HG03025 (cell line): ENCODE measurements at regions not wholly inside any gene's neighbourhood (a gene's known extent, or its start where the extent isn't known, plus 50 kb on each side); places are given as distances from the start of the nearest gene placed in this dataset.

Source experiments
- ATAC-seq: cut with Tn5 transposase; IDR thresholded peaks from one replicate; pipeline ENCODE4 v1.9.1; 2021; ENCODE audit warnings: mild to moderate bottlenecking, moderate library complexity; ENCODE audit not compliant: unreplicated experiment, low FRiP score

DNA sequence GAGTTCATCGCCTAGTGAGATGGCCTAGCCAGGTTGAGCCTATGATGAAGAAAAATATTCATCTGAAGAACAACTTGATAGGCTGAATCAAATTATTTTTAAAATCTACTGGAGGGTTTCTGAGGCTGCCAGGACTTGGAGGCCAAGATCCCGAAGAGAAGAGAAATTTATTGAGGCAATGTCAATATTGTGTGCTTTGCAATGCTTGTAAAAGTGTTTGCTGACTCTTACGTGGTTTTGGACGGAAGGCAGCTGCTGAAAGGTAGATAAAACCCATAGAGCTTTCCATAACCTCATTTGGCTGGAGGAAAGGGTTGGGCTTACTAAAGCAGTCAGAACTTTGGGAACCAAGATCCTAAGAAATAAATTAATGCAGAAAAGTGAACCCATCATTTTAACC is 361.0 kb upstream of the IL12A start:
- no peak for ATAC-seq

DNA sequence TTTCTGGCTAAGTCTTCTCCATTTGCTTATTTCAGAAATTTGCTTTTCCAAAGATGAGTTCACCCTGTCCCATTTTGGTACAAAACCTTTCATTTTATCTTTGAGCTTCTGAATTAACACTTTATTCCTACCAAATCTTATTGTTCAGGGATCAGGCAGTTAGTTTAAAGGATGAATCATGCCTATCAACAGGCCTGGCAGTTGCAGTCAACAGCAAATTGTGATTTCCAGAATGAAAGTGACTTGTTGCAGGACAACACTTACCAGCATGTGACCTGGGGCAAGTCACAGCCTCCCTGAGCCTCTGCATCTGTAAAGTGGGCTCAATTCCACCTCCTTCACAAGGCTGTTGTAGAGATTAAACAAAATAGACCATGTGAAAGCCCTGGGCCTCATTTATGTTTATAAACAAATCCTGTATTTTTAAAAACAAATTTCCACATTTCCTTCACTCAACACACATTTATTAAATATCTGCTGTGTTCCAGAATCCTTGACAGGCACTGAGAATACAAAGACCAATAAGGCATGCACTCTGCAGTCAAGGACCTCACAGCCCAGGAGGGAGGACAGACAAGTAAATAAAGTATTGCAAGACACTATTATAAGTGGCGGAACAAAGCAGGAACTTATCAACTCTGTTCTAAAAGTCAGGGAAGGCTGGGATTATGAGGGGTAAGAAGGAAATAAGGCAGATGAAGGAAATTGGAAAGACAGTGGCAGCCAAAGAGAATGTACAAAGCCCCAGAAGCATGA is 359.1 kb upstream of the IL12A start:
- no peak for ATAC-seq

DNA sequence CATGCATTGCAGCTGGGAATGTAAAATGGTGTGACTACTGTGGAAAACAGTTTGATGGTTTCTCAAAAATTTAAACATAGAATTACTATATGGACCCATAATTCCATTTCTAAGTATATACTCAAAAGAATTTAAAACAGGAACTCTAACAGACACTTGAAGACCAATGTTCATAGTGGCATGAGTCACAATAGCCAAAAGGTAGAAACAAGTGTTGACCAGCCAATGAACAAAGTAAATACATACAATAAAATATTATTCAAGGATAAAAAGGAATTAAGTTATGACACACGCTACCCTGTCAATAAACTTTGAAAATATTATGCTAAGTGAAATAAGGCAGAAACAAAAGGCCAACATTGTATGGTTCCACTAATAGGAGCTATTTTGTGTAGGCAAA is 357.4 kb upstream of the IL12A start:
- no peak for ATAC-seq

DNA sequence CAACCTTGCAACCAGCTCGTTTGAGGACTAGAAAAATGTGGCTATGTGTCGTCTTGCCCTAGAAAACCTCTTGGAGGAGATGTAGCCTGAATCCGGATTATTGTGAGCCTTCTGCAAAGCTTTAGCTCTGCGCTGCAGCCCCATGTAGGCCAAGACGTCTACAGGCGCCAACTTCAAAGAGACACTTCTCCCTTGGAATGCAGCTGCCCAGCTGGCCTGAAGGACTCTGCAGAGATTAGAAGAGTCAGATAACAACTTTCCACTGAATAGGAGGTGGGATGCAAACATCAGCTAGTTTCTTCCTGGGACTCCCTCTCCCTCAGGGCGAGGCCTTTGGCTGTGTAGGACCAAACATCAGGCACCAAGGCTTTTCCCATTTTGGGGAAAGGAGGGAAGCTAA is 356.5 kb upstream of the IL12A start:
- ATAC-seq: no peak

DNA sequence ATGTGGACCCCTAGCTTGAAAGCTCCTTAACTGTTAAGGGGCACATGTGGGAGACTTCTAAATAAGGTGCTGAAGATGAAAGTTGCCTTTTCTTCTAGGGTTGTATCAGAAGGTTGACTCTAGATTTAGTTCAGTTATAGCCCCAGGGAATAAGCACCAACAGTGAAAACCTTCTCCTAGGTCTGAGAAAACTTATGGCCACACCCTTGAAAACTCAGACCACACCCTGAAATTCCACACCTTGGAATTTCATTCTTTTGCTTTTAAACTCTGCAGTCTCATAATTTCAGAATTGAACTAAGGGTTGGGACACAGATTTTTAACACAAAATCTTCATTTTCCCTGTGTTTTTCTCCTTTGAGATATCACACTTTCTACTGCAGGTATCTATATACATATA is 355.8 kb upstream of the IL12A start:
- no peak for ATAC-seq

DNA sequence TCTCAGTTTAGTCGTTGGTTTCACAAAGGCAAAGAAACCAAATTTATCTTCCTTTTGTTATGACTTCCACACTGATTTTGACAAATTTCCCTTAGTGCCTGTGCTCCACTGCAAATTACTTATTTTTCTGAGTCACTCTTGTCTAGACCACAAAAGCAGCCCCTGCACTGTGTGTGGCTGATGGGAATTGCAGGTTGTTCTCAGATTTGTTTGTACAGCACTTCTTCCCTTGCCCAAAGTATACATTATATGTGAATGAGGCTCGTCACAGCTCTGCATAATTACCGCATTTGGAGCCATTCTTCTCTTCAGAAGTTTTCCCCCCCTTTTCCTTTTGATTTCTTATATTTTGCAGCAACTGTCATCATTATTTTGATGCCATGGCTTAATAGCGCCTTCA is 354.2 kb upstream of the IL12A start:
- no peak for ATAC-seq

DNA sequence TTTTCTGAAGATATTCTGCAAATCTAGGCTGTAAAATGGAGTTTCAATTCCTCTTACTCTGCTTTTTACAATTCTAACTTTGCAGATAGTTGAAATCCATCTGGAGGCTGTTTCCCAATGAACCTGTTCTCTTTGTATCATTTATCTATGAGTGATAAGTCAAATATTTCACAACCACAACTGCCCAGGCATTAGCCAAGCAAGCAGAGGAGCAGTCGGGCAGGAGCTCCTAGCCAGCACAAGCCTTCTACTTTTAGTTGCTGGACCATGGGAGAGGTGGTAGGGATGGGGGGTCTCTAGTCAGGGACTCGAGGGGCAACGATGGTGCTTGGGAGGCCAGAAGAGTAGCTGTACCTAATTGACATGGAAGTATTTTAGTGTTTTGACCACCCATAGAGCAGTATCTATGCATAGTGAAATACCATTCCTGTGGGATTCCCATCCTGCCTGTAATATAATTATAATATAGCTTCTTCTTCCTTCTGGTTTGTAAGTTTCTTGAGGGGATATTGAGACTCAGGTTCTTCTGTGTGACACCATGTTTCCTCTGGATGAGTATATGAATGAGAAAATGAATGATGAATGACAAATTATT is 353.5 kb upstream of the IL12A start:
- no peak for ATAC-seq

DNA sequence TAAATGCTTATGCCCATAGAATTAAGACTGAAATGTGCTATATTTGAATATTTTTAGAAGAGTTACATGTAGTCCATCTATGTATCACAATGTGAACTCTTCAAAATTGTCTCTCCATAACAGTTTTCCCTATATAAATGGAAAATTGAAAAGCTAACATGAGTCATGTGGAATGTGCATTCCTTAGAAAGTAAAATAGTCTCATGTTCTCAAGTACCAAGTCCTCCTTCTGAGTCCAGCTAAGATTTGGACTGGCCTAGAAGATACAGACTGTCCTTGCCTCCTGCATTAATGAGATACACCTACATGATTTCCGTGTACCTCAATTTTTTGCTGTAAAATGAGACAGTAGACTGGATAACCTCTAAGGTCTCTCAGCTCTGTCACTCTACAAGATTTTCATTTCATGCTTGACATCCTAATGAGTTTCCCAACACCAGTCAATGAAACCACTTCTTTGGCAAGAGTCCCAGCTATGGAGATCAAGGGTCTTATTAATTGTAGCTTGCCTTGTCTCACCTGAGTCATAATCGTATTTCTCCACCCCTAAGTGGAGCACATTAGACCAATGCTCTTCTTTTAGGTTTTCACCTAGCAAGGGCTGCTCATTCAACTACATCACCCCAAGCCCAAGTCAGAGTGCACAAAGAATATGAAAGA is 350.6 kb upstream of the IL12A start:
- ATAC-seq: no peak

DNA sequence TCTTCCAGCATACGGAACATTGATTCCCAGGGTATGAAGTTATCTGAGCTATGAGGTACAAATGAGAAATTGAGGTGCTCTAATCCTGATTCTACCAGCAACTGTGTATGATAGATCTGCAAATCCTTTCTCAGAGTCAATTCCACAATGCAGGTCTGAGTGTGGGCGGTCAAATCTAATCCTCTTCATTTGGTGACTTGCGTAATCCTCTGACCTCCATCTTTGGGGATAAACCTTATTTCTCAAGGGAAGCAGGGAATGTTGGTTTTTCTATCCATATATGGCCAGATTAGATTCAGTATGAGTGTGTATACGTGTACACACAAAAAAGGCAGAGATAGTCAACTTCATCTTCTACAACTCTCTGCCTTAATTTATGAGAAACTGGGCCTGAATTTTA is 348.4 kb upstream of the IL12A start:
- ATAC-seq: no peak

DNA sequence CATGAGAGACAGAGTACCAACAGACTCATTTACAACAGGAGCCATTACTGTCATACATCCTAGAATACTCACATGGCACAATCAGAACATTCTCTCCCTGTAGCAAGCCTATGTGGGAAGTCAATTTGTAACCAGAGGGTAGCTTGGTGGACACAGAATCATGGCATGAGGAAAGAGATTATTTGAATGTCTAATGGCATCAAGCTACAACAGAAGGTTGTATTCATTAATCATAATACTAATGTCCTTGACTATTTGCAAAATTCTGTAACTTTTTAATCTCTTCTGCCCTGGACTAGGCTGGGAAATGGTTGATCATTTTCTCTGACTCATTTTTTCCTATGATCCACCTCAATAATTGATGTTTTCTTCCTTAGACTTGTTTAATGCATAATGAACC is 345.2 kb upstream of the IL12A start:
- no peak for ATAC-seq

DNA sequence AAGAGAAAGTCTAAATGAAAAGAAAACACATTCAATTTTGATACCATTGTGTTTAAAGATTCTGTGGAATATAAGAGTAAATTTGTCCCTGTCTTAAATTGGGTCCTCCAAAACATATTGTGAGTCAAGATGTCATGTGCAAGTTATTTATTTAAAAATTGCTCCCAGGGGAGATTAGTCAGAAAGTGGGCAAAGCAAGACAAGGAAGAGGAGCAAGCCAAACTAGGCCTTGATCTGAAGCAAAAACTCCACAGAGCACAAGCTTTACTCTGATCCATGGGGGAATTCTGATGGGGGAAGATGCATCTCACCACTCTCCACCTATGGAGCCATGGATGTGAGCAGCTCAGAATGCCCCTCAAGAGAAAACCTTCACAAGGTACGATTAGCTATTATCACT is 342.8 kb upstream of the IL12A start:
- no peak for ATAC-seq

DNA sequence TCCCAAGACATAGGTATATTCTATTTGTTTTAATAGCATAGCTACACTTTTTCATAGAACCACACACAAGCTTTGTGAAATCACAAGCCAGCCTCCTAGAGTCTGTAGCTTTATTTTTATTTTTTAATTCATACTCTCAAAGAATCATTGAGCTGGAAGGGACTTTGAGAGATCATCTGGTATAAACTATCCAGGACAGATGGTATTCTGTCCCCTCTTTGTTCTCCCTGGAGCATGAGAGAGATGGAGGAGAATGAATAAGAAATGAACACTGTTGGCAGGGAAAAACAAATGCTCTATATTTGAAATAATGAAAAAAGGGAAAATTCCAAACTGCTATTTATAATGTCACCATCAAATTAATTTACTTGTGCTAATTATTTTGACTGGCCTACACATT is 338.7 kb upstream of the IL12A start:
- ATAC-seq: no peak

DNA sequence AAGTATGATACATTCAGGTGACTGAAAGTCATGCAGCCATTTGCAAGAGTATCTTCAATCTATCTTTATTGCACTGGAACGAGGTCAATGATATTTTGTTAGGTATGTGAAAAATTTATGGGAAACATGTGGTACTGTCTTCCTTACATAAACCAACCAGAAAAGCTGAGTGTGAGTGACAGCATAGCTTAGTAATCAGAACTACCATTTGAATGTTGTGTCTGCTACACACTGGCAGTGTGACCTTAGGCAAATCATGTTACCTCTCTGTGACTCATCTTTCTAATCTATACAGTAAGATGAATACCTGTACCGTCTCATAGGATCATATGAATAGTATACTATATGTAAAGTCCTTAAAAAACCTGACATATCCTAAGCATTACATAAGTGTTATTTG is 337.9 kb upstream of the IL12A start:
- ATAC-seq: no peak

DNA sequence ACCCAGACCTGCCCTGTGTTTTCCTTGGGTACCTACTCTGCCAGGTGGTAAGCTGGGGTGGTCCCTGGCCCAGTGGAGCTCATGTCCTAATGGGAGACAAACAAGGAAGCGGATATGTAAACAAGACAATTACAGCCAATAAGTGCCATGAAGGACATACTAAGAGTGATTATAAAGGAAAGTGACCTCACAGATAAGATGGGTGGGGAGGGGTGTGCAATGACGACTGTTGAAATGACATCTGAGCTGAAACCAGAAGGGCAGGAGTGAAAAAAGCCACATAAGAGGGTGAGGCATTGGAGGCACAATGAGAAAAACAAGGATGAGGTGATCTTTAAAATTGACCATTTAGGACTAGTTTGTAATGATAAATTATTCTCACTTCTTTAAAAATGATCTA is 336.2 kb upstream of the IL12A start:
- ATAC-seq: no peak

DNA sequence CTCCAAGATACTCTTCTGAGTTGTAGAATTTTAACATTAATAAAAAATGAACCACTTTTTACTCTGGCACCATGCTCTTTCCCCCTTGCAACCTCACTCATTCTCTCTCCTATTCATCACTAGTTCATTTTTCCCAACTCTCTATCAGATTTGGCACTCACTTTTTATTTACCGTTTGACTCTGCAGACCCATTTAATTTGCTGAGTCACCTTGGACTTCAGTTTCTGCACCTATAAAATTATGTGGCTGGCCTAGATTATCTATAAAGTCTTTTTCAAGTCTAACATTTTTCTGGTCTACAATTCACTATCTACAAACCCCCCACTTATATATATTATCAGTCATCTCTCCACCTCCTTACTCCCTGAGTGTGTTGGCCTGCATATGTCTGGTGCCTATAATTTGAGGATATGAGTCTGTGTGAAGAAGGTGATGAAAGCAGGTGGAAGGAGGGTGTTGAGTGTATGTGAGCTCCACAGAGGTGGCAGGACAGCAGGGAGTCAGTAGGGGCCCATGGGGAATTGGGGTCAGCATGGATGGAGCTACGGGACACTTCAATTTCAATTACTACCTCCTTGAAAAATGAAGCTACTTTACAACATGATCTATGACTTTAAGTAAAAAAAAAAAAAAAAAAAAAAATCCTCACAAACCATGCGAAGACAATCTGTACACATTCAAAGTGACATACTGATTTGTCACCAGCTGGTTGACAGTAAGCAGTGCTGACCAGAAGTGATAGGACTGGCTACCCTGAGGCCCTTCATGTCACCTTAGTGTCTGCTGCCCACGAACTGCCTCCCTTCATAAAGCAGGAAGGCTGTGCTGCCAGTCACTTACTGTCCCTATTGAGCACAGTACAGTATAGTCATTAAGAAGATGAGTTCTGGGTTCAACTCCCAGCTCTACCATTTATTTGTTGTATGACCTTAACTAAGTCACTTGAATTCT is 334.2 kb upstream of the IL12A start:
- ATAC-seq: no peak

DNA sequence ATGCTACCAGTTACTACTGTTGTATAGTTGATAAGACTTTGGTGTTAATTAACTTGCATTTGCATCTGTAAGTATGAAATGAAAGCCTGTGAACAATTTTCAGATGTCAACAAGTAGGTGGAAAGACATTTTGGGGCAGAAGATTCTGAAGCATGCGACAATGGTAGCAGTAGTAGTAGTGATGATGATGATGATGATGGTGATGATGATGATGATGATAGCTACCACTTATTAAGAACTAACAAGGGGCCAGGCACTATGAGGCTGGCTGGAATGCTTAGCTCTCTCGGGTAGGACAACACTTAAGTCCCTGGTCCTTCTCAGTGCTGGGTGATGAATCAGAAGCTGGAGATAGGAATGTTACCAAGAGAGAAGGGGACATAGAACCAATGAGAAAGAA is 333.4 kb upstream of the IL12A start:
- ATAC-seq: no peak

DNA sequence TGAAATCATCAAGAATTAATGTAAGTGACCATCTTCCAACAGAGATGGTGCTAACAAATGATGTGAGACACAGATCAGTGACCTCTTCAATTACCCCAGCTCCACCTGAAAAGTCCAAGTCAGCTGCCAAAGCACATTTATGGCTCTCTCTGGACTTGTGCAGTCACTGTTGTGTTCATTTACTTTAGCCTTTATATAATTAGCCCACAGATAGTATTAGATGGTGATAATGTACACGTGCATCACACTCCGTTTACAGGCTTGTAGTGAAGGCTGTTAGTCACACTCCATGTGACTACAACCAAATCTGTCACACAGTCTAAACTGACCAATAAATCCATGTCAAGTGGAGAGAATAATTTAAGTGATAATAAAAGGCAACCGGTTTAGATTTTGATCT is 331.5 kb upstream of the IL12A start:
- ATAC-seq: no peak

DNA sequence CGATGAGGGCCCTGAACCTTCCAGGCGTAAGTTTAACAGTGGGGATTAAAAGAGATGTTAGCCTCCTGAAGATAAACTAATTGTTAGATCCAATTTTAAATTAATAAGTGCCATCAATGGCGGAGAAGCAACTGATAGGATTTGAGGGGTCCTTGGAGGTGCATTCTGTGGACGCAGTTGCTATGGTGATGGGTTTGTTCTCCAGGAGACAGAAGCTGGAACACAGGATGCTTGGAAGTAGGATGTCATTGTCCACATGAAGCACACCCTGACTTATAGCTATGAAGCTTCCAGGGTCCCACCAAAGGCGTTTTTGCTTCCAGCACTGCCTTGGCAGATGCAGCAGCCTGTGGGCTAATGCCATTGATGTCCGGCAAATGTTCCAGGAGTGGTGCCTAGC is 331.0 kb upstream of the IL12A start:
- no peak for ATAC-seq

DNA sequence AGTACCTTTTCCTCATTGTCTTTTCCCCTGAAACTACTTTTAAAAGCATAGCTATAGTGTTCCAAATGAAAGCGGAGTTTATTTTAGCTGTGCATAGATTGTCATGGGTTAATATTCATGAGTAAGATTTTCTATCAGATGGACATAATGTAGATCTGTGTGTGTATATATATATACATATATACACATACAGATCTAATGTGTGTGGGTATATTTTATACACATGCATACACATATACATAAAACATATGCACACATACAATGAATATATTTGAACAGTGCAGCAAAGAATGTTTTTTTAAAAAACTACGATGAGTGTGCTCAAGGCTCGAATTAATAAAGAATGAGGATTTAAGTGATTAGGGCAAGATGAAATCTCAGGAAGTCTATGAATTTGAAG is 328.3 kb upstream of the IL12A start:
- ATAC-seq: no peak

DNA sequence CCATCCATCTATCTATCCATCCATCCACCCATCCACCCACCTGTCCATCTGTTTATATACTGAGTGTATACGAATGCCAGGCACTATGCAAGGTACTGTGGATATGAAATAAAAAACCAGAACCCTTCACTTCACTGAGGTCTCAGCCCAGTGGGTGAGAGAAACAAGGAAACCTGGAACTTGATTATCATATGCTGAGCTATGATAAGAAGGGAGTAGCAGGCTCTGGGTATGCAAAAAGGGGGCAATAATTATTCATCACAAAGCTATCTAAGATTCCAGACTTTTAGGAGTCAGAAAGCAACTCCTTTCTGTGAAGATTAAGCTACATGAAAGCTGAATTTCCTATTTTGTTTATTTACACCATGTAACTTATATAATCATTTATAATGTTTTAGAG is 327.7 kb upstream of the IL12A start:
- ATAC-seq: no peak

DNA sequence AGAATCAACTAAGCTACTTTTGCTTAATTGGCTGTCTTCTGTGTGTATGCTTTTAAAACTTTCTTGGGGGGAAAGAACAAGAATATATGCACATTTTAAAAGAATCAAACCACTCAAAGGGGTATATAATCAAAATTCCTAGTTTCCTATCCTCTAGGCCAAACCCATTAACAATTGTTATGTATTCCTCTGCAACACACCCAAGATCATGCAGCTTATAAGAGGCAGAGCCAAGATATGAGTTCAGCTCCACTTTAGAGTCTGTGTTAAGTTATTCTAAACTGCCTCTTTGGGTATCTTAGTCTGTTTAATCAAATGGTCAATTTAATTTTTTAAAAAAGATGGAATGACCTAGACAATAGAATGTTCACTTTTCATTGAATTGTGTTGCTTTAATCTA is 326.1 kb upstream of the IL12A start:
- no peak for ATAC-seq
